HEK293 (cell line): ENCODE measurements at regions not wholly inside any gene's neighbourhood (a gene's known extent, or its start where the extent isn't known, plus 50 kb on each side); places are given as distances from the start of the nearest gene placed in this dataset.

Source experiments
- CTCF ChIP-seq: fragments of 450-650 bp; formaldehyde crosslinking; IDR thresholded peaks from 2 replicates; pipeline ENCODE4 v1.5.1; 2016; ENCODE audit warnings: missing biosample characterization, missing genetic modification characterization
- GLI4 ChIP-seq: fragments of 450-650 bp; formaldehyde crosslinking; IDR thresholded peaks from 2 replicates; pipeline ENCODE4 v1.5.1; 2016; ENCODE audit warnings: missing biosample characterization, missing genetic modification characterization
- PRDM4 ChIP-seq: fragments of 450-650 bp; formaldehyde crosslinking; IDR thresholded peaks from 2 replicates; pipeline ENCODE4 v1.5.1; 2017; ENCODE audit warnings: missing biosample characterization, missing genetic modification characterization
- RBAK ChIP-seq: fragments of 450-650 bp; formaldehyde crosslinking; IDR thresholded peaks from 2 replicates; pipeline ENCODE4 v1.5.1; 2016; ENCODE audit warnings: missing biosample characterization, missing genetic modification characterization
- ZBTB20 ChIP-seq: fragments of 450-650 bp; formaldehyde crosslinking; IDR thresholded peaks from 2 replicates; pipeline ENCODE4 v1.5.1; 2016; ENCODE audit warnings: missing biosample characterization, missing genetic modification characterization
- ZFP41 ChIP-seq: fragments of 450-650 bp; formaldehyde crosslinking; IDR thresholded peaks from 2 replicates; pipeline ENCODE4 v1.5.1; 2016; ENCODE audit warnings: missing biosample characterization, missing genetic modification characterization, borderline replicate concordance
- ZNF114 ChIP-seq: fragments of 450-650 bp; formaldehyde crosslinking; IDR thresholded peaks from 2 replicates; pipeline ENCODE4 v1.5.0; 2017; ENCODE audit warnings: missing biosample characterization, missing genetic modification characterization
- ZNF324 ChIP-seq: fragments of 450-650 bp; formaldehyde crosslinking; IDR thresholded peaks from 2 replicates; pipeline ENCODE4 v1.5.1; 2016; ENCODE audit warnings: missing biosample characterization, missing genetic modification characterization
- ZNF555 ChIP-seq: fragments of 450-650 bp; formaldehyde crosslinking; conservative IDR thresholded peaks from 2 replicates; pipeline ENCODE4 v1.5.1; 2017; ENCODE audit warnings: missing biosample characterization, mild to moderate bottlenecking, missing genetic modification characterization, inconsistent platforms
- ZNF561 ChIP-seq: fragments of 450-650 bp; IDR thresholded peaks from 2 replicates; pipeline ENCODE4 v1.5.1; 2018; ENCODE audit warnings: missing biosample characterization, missing genetic modification characterization, borderline replicate concordance
- ZNF677 ChIP-seq: fragments of 450-650 bp; IDR thresholded peaks from 2 replicates; pipeline ENCODE4 v1.5.0; 2018; ENCODE audit warnings: missing biosample characterization, mild to moderate bottlenecking, missing genetic modification characterization, moderate library complexity

GRCh38 chr3:109952924-109953323, 615.6 kb upstream of the DPPA4 start:
- TF ChIP-seq ZNF114 (tag by site-specific recombination) (no peak), CTCF (no peak), RBAK (tag by site-specific recombination) (no peak), GLI4 (tag by site-specific recombination) (no peak), ZFP41 (tag by site-specific recombination) (no peak), ZNF677 (no peak), PRDM4 (no peak), ZNF324 (tag by site-specific recombination) (no peak), ZNF561 (tag by site-specific recombination) (no peak), ZNF555 (tag by site-specific recombination) (no peak), ZBTB20 (tag by site-specific recombination) (no peak)
